SK-N-MC (cell line): ENCODE measurements at regions not wholly inside any gene's neighbourhood (a gene's known extent, or its start where the extent isn't known, plus 50 kb on each side); places are given as distances from the start of the nearest gene placed in this dataset.

Experiments used
- EZH2 ChIP-seq: fragments of 200-600 bp; sonication (generic); IDR thresholded peaks from one replicate; pipeline ENCODE4 v1.6.1; 2017; ENCODE audit warnings: antibody characterized with exemption
- POLR2AphosphoS5 ChIP-seq: IDR thresholded peaks from 2 replicates; pipeline ENCODE4 v1.6.1; 2012; ENCODE audit warnings: mild to moderate bottlenecking, low read depth, low read length, borderline replicate concordance

GRCh38 chr13:46948338-46948737 is 51.5 kb upstream of the HTR2A start:
- TF ChIP-seq EZH2 (no peak), POLR2AphosphoS5 (no peak)
